ENCODE measurements at regions not wholly inside any gene's neighbourhood (a gene's known extent, or its start where the extent isn't known, plus 50 kb on each side); places are given as distances from the start of the nearest gene placed in this dataset.

- no peak for DNase-seq
Observed at GRCh38 chr14:89660166-89660565, 243.1 kb upstream of the FOXN3 start.

- DNase-seq = no peak
Observed at GRCh38 chr14:89658977-89659670, 242.1 kb upstream of the FOXN3 start.

- DNase-seq = no peak
Observed at GRCh38 chr14:89657014-89657413, 240.0 kb upstream of the FOXN3 start.

- DNase-seq = no peak
Observed at GRCh38 chr14:89654998-89655397, 238.0 kb upstream of the FOXN3 start.

GRCh38 chr14:89652352-89652751, 235.3 kb upstream of the FOXN3 start:
- no peak for DNase-seq

GRCh38 chr14:89651805-89652204, 234.8 kb upstream of the FOXN3 start:
- no peak for DNase-seq

- DNase-seq = no peak
Observed at GRCh38 chr14:89650077-89650978, 233.3 kb upstream of the FOXN3 start.

GRCh38 chr14:89649451-89650075, 232.5 kb upstream of the FOXN3 start:
- DNase-seq = no peak

GRCh38 chr14:89648924-89649323, 231.9 kb upstream of the FOXN3 start:
- no peak for DNase-seq

GRCh38 chr14:89648510-89648909, 231.5 kb upstream of the FOXN3 start:
- no peak for DNase-seq

GRCh38 chr14:89646971-89647370, 229.9 kb upstream of the FOXN3 start:
- no peak for DNase-seq

- no peak for DNase-seq
Observed at GRCh38 chr14:89644641-89645040, 227.6 kb upstream of the FOXN3 start.

GRCh38 chr14:89641495-89642175, 224.6 kb upstream of the FOXN3 start:
- DNase-seq = no peak

- no peak for DNase-seq
Observed at GRCh38 chr14:89640141-89640540, 223.1 kb upstream of the FOXN3 start.

GRCh38 chr14:89639687-89640086, 222.7 kb upstream of the FOXN3 start:
- DNase-seq = no peak

GRCh38 chr14:89638891-89639290, 221.9 kb upstream of the FOXN3 start:
- DNase-seq = no peak

GRCh38 chr14:89637581-89637980, 220.5 kb upstream of the FOXN3 start:
- no peak for DNase-seq

- no peak for DNase-seq
Observed at GRCh38 chr14:89635615-89636014, 218.6 kb upstream of the FOXN3 start.

GRCh38 chr14:89634037-89634436, 217.0 kb upstream of the FOXN3 start:
- no peak for DNase-seq

- DNase-seq = no peak
Observed at GRCh38 chr14:89630101-89630829, 213.2 kb upstream of the FOXN3 start.

- no peak for DNase-seq
Observed at GRCh38 chr14:89629383-89629782, 212.3 kb upstream of the FOXN3 start.

GRCh38 chr14:89628521-89628920, 211.5 kb upstream of the FOXN3 start:
- no peak for DNase-seq

All from activated CD4-positive, alpha-beta T cell treated with anti-CD3 and anti-CD28 coated beads, Interleukin-2, amount 50 U/mL, for 4 hours (primary cell).